ENCODE measurements at regions not wholly inside any gene's neighbourhood (a gene's known extent, or its start where the extent isn't known, plus 50 kb on each side); places are given as distances from the start of the nearest gene placed in this dataset.

DNA sequence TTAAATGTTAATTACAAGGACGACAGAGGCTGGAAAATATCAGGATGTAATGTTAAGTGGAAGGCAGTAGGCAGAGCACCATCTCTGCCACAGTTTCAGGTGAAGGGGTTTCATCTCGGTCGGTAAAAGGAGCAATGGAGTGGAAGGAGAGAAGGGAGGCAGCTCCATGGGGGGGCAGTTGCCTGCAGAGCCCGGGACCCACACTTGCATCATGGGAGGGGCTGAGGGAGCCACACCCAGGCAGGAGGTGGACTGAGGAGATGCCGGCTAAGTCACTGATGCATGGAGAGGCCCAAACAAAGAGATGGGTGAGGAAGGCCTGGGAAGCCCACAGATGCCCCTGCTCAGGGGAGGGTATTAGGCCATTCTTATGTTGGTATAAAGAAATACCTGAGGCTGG lies 1470.9 kb downstream of the BRD1 start:
- TF ChIP-seq, protein P1, sequence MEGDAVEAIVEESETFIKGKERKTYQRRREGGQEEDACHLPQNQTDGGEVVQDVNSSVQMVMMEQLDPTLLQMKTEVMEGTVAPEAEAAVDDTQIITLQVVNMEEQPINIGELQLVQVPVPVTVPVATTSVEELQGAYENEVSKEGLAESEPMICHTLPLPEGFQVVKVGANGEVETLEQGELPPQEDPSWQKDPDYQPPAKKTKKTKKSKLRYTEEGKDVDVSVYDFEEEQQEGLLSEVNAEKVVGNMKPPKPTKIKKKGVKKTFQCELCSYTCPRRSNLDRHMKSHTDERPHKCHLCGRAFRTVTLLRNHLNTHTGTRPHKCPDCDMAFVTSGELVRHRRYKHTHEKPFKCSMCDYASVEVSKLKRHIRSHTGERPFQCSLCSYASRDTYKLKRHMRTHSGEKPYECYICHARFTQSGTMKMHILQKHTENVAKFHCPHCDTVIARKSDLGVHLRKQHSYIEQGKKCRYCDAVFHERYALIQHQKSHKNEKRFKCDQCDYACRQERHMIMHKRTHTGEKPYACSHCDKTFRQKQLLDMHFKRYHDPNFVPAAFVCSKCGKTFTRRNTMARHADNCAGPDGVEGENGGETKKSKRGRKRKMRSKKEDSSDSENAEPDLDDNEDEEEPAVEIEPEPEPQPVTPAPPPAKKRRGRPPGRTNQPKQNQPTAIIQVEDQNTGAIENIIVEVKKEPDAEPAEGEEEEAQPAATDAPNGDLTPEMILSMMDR (conservative IDR thresholded peaks at IDR 0.05; ENCODE audit: low read depth, low read length) = no peak
- no peak for DNase-seq (ENCODE audit: low read depth)
- H3K4me3 ChIP-seq (ENCODE audit: low read depth, low read length) = no peak overlapping the region

DNA sequence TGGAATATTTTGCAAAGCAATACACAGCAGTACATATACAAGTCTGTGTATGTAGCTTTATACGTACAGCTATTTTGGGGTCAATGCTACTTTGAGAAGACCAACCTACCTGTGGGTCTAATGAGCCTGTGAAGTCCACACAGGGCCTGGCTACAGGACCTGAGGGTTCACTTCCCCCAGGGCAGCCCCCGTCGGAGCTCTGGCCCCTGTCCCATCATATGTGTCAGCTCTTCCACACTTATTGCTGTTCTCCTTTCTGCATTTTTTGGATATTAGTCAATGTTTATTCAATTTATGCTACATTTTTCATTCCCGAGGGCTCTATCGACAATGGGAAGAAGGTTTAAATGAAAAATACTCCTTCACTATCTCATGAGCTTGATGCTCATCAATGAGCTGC lies 1473.6 kb downstream of the BRD1 start:
- H3K4me3 ChIP-seq (ENCODE audit: low read depth, low read length) = no peak overlapping the region
- DNase-seq (ENCODE audit: low read depth) = no peak
- TF ChIP-seq, protein P1 (conservative IDR thresholded peaks at IDR 0.05; ENCODE audit: low read depth, low read length) = no peak

DNA sequence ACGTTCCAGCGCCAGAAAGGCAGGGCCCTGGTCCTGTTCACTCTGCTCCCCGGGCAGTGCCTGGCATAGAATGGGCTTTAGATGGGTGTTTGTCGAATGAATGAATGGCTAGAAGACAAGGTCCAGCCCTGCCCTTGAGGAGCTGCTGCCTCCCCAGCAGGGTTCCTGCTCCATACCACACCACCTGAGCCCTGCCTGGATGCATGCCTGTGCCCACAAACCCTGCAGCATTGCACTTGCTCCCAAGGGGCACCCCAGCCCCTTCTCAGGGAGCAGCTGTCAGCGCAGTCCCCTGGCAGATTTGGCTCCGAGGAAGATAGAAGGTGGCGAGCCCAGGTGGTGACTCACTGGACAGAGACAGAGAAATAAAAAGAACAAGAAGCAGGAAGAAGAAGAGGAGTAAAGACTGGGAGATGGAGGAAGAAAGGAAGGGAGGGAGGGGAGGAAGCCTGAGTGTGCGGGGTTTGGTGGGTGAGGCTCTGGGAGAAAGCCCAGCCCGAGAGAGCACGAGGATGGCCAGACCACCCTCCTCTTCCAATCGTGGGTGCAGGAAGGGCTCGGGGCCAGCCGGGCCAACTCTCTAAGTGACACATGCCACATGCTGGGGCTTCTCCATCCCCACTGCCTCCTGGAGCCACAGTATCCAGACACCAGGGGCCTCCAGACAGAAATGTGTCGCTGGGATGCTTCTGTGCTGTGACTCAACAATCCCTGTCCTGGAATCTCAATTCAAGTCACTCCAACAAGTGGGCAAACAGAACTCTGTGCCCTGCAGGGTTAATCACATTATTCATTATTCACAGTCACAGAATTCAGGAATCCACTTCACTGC lies 1474.3 kb downstream of the BRD1 start:
- no peak for DNase-seq (ENCODE audit: low read depth)
- no peak overlapping the region for H3K4me3 ChIP-seq (ENCODE audit: low read depth, low read length)
- TF ChIP-seq, protein P1 (conservative IDR thresholded peaks at IDR 0.05; ENCODE audit: low read depth, low read length) = no peak

DNA sequence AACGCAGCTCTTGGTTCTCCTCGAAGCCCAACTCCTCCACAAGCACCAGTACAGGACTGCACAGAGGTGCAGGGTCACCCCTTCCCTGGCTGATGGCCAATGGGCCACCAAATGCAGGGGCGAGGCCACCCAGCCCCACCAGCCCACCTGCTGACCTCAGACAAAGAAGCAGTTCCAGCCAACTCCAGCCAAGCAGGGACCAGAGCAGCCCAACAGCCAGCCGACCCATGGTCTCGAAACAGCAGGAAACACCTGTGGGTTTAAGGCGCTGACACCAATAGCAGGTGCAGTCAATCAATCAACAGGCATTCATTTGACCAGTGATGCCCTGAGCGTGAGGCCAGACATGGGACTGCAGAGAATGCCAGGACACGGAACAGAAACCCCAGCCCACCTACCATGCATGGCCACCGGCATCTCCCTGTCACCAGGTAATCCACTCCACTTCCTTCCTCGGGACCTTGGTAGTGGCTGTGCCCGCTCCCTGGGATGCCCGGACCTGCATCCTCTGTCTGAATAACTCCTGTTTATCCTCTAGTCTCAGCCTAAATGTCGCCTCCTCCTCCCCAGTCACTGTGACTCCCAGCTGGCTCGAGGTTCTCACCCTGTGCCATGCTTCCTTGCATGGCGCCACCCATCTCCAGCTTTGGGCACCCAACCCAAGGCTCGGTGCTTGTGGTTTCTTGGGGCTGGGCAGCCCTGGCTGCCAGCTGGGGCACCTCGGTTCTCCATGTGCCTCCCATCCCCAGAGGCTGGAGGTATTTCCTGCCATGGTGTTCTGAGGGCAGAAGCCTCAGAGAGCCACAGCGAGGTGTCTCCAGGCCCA lies 1475.4 kb downstream of the BRD1 start:
- no peak for DNase-seq (ENCODE audit: low read depth)

DNA sequence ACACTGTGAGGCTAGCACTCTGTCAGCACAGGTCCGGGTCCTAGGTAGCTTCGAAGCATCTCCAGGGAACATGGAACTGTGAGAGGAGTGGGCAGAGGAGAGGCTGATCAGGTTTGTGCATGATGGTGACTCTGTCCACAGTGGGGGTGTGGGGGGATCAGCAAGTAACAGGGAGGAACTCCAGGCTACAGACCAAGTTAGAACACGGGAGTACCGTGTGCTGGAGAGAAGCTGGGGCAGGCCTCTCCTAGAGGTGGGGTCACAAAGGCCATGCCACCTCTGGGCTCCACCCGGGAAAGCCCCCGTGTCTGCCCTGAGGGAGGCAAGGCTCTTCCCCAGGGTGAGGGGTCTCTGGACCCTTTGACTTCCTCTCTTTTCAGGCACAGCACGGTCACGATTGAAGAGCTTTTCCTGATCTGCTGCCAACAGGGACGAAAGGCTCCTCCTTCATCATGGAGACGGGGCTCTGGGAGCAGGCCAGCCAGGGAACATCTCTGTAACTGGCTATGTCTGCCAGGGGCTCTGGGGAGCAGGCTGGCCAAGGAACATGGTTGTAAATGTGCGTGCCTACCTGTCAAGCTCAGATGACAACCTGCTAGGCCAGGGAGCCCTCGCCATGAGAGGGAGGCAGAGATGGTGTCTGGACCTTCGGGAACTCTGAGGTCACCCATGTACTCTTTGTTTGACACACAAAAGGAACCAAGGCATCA lies 1476.1 kb downstream of the BRD1 start:
- no peak for DNase-seq (ENCODE audit: low read depth)
- H3K4me3 ChIP-seq (ENCODE audit: low read depth, low read length) = no peak overlapping the region
- TF ChIP-seq, protein P1 (conservative IDR thresholded peaks at IDR 0.05; ENCODE audit: low read depth, low read length) = no peak

More for the DNA sequence above, 1475.4 kb downstream of the BRD1 start:
- TF ChIP-seq, protein P1 (conservative IDR thresholded peaks at IDR 0.05; ENCODE audit: low read depth, low read length) = no peak
- H3K4me3 ChIP-seq (ENCODE audit: low read depth, low read length) = no peak overlapping the region

DNA sequence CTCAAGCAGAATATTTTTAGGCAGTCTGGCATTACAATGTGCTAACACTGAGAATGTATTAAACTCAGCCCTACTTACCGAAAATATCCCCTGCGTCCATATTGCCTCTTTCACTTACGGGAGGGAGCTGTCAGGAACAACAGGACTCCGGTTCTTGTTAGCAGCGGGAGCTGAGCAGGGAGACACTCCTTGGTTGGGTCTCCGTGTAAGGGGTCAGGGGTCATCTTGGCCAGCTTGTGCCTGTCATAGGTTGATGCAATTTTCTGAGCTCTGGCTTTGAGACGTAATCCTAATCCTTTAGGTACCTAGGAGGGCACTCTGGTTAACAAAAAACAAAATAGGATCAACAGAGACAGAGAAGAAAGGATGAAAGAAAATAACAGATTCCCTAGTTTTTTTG lies 1477.2 kb downstream of the BRD1 start:
- DNase-seq (ENCODE audit: low read depth) = no peak
- TF ChIP-seq, protein P1 (conservative IDR thresholded peaks at IDR 0.05; ENCODE audit: low read depth, low read length) = no peak
- no peak overlapping the region for H3K4me3 ChIP-seq (ENCODE audit: low read depth, low read length)
